A549 (cell line): ENCODE measurements at regions not wholly inside any gene's neighbourhood (a gene's known extent, or its start where the extent isn't known, plus 50 kb on each side); places are given as distances from the start of the nearest gene placed in this dataset.

Experiments
- ATOH8 ChIP-seq: fragments of 250-450 bp; sonication (Bioruptor Pico); IDR thresholded peaks from 2 replicates; pipeline ENCODE4 v1.5.0; 2020; ENCODE audit warnings: low read depth, mild to moderate bottlenecking, moderate library complexity
- BHLHE40 ChIP-seq: IDR thresholded peaks from 2 replicates; pipeline ENCODE4 v1.6.1; 2012; ENCODE audit warnings: low read depth, low read length, inconsistent platforms
- CBX2 ChIP-seq: fragments of 200-600 bp; sonication (generic); IDR thresholded peaks from 2 replicates; pipeline ENCODE4 v1.6.1; 2016; ENCODE audit warnings: low read depth, mild to moderate bottlenecking, borderline replicate concordance
- CTCF ChIP-seq: fragments of >200 bp; sonication (Bioruptor Twin); formaldehyde crosslinking; IDR thresholded peaks from 3 replicates; pipeline ENCODE4 v1.5.1; 2016
- HEYL ChIP-seq: fragments of 250-450 bp; sonication (Bioruptor Pico); IDR thresholded peaks from 2 replicates; pipeline ENCODE4 v1.8.0; 2021; ENCODE audit warnings: mild to moderate bottlenecking, moderate library complexity
- HMGXB4 ChIP-seq: fragments of 250-450 bp; sonication (Bioruptor Pico); IDR thresholded peaks from 2 replicates; pipeline ENCODE4 v1.5.0; 2021; ENCODE audit warnings: mild to moderate bottlenecking, moderate library complexity, borderline replicate concordance
- RAD21 ChIP-seq, 2 experiments: fragments of >200 bp in 1 of 2; sonication (Bioruptor Twin) in 1 of 2; formaldehyde crosslinking in 1 of 2; IDR thresholded peaks in 1 of 2; conservative IDR thresholded peaks in 1 of 2; 2 replicates in 1 of 2; 3 replicates in 1 of 2; pipeline ENCODE4 v1.6.1; 2012 to 2018; ENCODE audit warnings: inconsistent platforms in 1 of 2
- REST ChIP-seq: fragments of 200-600 bp; sonication (generic); IDR thresholded peaks from 2 replicates; pipeline ENCODE4 v1.6.1; 2016; ENCODE audit warnings: antibody characterized with exemption, mild to moderate bottlenecking, moderate library complexity
- ZC3H11A ChIP-seq: fragments of 450-650 bp; IDR thresholded peaks from 2 replicates; pipeline ENCODE4 v1.6.1; 2014; ENCODE audit warnings: antibody characterized with exemption, mild to moderate bottlenecking

- TF ChIP-seq CTCF, result no peak
- no peak for TF ChIP-seq HEYL (CRISPR knock-in tag)
- no peak for TF ChIP-seq BHLHE40
- no peak for TF ChIP-seq REST
- no peak for TF ChIP-seq RAD21 (conservative IDR thresholded peaks at IDR 0.05 in 1 of 2, IDR thresholded peaks at IDR 0.05 in 1 of 2)
- TF ChIP-seq ATOH8 (CRISPR knock-in tag), result no peak
- no peak for TF ChIP-seq ZC3H11A
- TF ChIP-seq HMGXB4, result no peak
- no peak for TF ChIP-seq CBX2
These were observed 298.6 kb downstream of the PARP8 start for GRCh38 chr5:50964746-50965653.
